ENCODE measurements at regions not wholly inside any gene's neighbourhood (a gene's known extent, or its start where the extent isn't known, plus 50 kb on each side); places are given as distances from the start of the nearest gene placed in this dataset.
"Not testable (repeated sequence)": the region's sequence is repeated elsewhere in the genome, so short reads cannot be mapped to it uniquely, and the experiment has no call there.

DNA sequence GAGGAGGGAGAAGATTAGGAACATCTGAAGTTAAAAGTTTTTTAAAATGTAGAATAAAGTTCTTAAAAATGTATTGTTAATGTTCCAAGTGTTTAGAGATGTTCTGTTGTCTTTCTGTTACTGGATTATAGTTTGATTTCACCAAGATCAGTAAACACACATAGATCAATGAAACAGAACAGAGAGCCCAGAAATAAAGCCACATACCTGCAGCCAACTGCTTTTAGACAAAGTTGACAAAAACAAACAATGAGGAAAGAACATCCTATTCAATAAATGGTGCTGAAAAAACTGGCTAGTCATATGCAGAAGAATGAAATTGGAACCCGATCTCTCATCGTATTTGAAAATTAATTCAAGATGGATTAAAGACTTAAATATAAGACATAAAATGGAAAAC is 966.3 kb upstream of the POU3F4 start:
- Histone ChIP-seq H3K9me3 (peaks cover 3% of the 10 kb centered on the region; the same call in 1 of the 2 replicates), H3K9ac (no peak overlapping the region), H2AFZ (ENCODE audit: low read depth) (no peak overlapping the region), H4K20me1 (ENCODE audit: insufficient read depth) (no peaks in the 10 kb centered on the region), H3K4me1 (ENCODE audit: control insufficient read depth in 1 of 2, insufficient read depth in 2 of 2, low read depth in 1 of 2, low read length in 1 of 2) (no peaks in the 10 kb centered on the region), H3K27me3 (ENCODE audit: insufficient read depth) (no peaks in the 10 kb centered on the region), H3K4me2 (no peak overlapping the region), H3K9me2 (no peaks in the 10 kb centered on the region), H3K27ac (ENCODE audit: low read depth in 2 of 2, low read length in 1 of 2) (no peak overlapping the region), H3K4me3 (ENCODE audit: low read depth in 2 of 2, low read length in 1 of 2) (no peak overlapping the region), H3K36me3 (replicated peaks in 1 of 2; ENCODE audit: control insufficient read depth in 1 of 2, insufficient read depth in 2 of 2, low read length in 1 of 2) (no peaks in the 10 kb centered on the region), H3F3A (replicated peaks; ENCODE audit: insufficient read depth) (no peaks in the 10 kb centered on the region), H3K79me2 (ENCODE audit: insufficient read depth) (no peaks in the 10 kb centered on the region)
- CTCF ChIA-PET: no interaction called here
- 16% methylated on average over 2 of the region's 2 CpGs for WGBS (ENCODE audit: low lambda C conversion rate)
- POLR2A ChIA-PET: no interaction called here
- no peak for DNase-seq
- TF ChIP-seq TEAD4 (IDR thresholded peaks at IDR 0.05; ENCODE audit: borderline replicate concordance, insufficient read depth) (no peak), RFX5 (IDR thresholded peaks at IDR 0.05; ENCODE audit: low read length) (no peak), MXI1 (IDR thresholded peaks at IDR 0.05; ENCODE audit: low read depth, low read length) (no peak), MEF2A (IDR thresholded peaks at IDR 0.05; ENCODE audit: borderline replicate concordance, low read depth) (no peak), NFIC (IDR thresholded peaks at IDR 0.05; ENCODE audit: borderline replicate concordance) (no peak), RAD21 (IDR thresholded peaks at IDR 0.05; ENCODE audit: low read length) (no peak), EZH2phosphoT487 (IDR thresholded peaks at IDR 0.05; ENCODE audit: borderline replicate concordance, low read depth) (no peak), GATA2 (CRISPR knock-in tag; IDR thresholded peaks at IDR 0.05) (no peak)
- TF ChIP-seq, protein P1, sequence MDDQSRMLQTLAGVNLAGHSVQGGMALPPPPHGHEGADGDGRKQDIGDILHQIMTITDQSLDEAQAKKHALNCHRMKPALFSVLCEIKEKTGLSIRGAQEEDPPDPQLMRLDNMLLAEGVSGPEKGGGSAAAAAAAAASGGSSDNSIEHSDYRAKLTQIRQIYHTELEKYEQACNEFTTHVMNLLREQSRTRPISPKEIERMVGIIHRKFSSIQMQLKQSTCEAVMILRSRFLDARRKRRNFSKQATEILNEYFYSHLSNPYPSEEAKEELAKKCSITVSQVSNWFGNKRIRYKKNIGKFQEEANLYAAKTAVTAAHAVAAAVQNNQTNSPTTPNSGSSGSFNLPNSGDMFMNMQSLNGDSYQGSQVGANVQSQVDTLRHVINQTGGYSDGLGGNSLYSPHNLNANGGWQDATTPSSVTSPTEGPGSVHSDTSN (IDR thresholded peaks at IDR 0.05): no peak
- TF ChIP-seq, protein P2, sequence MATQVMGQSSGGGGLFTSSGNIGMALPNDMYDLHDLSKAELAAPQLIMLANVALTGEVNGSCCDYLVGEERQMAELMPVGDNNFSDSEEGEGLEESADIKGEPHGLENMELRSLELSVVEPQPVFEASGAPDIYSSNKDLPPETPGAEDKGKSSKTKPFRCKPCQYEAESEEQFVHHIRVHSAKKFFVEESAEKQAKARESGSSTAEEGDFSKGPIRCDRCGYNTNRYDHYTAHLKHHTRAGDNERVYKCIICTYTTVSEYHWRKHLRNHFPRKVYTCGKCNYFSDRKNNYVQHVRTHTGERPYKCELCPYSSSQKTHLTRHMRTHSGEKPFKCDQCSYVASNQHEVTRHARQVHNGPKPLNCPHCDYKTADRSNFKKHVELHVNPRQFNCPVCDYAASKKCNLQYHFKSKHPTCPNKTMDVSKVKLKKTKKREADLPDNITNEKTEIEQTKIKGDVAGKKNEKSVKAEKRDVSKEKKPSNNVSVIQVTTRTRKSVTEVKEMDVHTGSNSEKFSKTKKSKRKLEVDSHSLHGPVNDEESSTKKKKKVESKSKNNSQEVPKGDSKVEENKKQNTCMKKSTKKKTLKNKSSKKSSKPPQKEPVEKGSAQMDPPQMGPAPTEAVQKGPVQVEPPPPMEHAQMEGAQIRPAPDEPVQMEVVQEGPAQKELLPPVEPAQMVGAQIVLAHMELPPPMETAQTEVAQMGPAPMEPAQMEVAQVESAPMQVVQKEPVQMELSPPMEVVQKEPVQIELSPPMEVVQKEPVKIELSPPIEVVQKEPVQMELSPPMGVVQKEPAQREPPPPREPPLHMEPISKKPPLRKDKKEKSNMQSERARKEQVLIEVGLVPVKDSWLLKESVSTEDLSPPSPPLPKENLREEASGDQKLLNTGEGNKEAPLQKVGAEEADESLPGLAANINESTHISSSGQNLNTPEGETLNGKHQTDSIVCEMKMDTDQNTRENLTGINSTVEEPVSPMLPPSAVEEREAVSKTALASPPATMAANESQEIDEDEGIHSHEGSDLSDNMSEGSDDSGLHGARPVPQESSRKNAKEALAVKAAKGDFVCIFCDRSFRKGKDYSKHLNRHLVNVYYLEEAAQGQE (IDR thresholded peaks at IDR 0.05; ENCODE audit: low read depth, low read length): no peak

DNA sequence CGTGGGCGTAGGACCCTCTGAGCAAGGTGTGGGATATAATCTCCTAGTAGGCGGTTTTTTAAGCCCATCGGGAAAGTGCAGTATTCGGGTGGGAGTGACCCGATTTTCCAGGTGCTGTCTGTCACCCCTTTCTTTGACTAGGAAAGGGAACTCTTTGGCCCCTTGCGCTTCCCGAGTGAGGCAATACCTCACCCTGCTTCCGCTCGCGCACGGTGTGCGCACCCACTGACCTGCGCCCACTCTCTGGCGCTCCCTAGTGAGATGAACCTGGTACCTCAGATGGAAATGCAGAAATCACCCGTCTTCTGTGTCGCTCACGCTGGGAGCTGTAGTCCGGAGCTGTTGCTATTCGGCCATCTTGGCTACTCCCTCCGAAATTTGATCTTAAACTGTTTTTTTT is 955.9 kb upstream of the POU3F4 start:
- H2AFZ ChIP-seq (ENCODE audit: low read depth); H3K27ac ChIP-seq (ENCODE audit: low read depth in 2 of 2, low read length in 1 of 2); H3K9me2 ChIP-seq; H3K4me1 ChIP-seq (ENCODE audit: control insufficient read depth in 1 of 2, insufficient read depth in 2 of 2, low read depth in 1 of 2, low read length in 1 of 2); DNase-seq; H3F3A ChIP-seq (replicated peaks; ENCODE audit: insufficient read depth); H3K79me2 ChIP-seq (ENCODE audit: insufficient read depth); H3K9ac ChIP-seq; CTCF ChIA-PET; H4K20me1 ChIP-seq (ENCODE audit: insufficient read depth); H3K4me3 ChIP-seq (ENCODE audit: low read depth in 2 of 2, low read length in 1 of 2); POLR2A ChIA-PET; H3K4me2 ChIP-seq; H3K27me3 ChIP-seq (ENCODE audit: insufficient read depth); H3K9me3 ChIP-seq; H3K36me3 ChIP-seq (replicated peaks in 1 of 2; ENCODE audit: control insufficient read depth in 1 of 2, insufficient read depth in 2 of 2, low read length in 1 of 2): not testable (repeated sequence)
- WGBS (ENCODE audit: low lambda C conversion rate): 16% methylated on average over 8 of the region's 21 CpGs

All from SK-N-SH (cell line).